Left ventricle myocardium inferior (tissue), 1 donor: ENCODE measurements at regions not wholly inside any gene's neighbourhood (a gene's known extent, or its start where the extent isn't known, plus 50 kb on each side); places are given as distances from the start of the nearest gene placed in this dataset.

Source experiments
- DNase-seq: peaks from one replicate; pipeline ENCODE4 v3.0.0-alpha.2; 2020
- H3K27ac ChIP-seq: fragments of 200-600 bp; replicated peaks from 2 replicates; pipeline ENCODE4 v1.8.0; 2021
- H3K27me3 ChIP-seq: fragments of 200-600 bp; 2 replicates; pipeline ENCODE4 v1.8.0; 2021; ENCODE audit warnings: low read depth
- H3K36me3 ChIP-seq: fragments of 200-600 bp; 2 replicates; pipeline ENCODE4 v1.8.0; 2021
- H3K4me1 ChIP-seq: fragments of 200-600 bp; 2 replicates; pipeline ENCODE4 v1.8.0; 2021
- H3K4me3 ChIP-seq: fragments of 200-600 bp; 2 replicates; pipeline ENCODE4 v1.8.0; 2021; ENCODE audit warnings: mild to moderate bottlenecking, moderate library complexity
- H3K9me3 ChIP-seq: fragments of 200-600 bp; replicated peaks from 2 replicates; pipeline ENCODE4 v1.8.0; 2021
- intact Hi-C: fragments of 100-400 bp; cut with micrococcal nuclease; formaldehyde crosslinking; loops from one replicate; pipeline ENCODE4 v1.11.0; 2022
- TF ChIP-seq, protein P1 (sequence below): fragments of 200-600 bp; IDR thresholded peaks from 2 replicates; pipeline ENCODE4 v1.8.0; 2021; ENCODE audit warnings: antibody characterized with exemption, mild to moderate bottlenecking, borderline replicate concordance
- donor health status: DM: no; HTN: yes; CAD: no; lungs with severe emphysema.

DNA sequence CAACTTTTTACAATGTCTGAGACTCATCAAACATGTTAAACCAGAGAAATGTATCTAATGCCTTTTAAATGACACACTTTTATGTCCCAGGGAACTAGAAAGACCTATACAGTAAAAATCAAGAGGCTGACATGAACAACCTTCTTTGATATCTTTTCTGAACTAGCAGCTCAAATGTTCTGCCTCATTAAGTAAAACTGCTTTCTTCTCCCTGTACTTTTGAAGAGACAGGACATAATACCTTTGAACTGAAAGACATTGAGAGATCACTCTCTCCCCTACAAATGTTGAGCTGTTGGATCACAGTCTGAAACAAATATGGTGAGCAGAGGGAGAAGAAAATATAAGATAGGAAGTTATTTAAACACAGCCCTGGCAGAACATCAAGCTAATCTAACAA is 123.0 kb downstream of the FAM181B start:
- H3K9me3 ChIP-seq = no peaks in the 10 kb centered on the region
- no peaks in the 10 kb centered on the region for H3K4me1 ChIP-seq
- no peak overlapping the region for H3K27ac ChIP-seq
- no peak for DNase-seq
- no peaks in the 10 kb centered on the region for H3K36me3 ChIP-seq
- intact Hi-C loops = no loop called here
- H3K27me3 ChIP-seq = no peaks in the 10 kb centered on the region
- TF ChIP-seq, protein P1, sequence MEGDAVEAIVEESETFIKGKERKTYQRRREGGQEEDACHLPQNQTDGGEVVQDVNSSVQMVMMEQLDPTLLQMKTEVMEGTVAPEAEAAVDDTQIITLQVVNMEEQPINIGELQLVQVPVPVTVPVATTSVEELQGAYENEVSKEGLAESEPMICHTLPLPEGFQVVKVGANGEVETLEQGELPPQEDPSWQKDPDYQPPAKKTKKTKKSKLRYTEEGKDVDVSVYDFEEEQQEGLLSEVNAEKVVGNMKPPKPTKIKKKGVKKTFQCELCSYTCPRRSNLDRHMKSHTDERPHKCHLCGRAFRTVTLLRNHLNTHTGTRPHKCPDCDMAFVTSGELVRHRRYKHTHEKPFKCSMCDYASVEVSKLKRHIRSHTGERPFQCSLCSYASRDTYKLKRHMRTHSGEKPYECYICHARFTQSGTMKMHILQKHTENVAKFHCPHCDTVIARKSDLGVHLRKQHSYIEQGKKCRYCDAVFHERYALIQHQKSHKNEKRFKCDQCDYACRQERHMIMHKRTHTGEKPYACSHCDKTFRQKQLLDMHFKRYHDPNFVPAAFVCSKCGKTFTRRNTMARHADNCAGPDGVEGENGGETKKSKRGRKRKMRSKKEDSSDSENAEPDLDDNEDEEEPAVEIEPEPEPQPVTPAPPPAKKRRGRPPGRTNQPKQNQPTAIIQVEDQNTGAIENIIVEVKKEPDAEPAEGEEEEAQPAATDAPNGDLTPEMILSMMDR = no peak
- no peak overlapping the region for H3K4me3 ChIP-seq

DNA sequence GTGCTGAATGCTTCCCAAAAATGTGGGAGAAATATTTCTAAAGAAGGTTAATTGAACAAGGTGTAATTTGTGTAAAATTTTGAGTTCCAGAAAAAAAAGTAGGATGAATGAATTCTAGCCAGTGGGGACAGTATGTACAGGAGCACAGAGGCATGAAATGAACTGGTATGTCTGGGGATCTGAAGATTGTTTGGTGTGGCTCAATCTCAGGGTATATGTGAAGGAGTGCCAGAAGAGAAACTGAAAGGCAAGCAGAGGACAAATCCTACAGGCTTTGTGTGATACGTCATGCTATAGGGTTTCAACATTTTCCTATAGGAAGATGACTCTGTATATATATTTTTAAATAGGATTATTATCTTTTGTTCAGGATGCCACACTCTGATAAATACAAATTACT is 126.9 kb downstream of the FAM181B start:
- Histone ChIP-seq H3K4me1 (no peaks in the 10 kb centered on the region), H3K4me3 (no peak overlapping the region), H3K36me3 (no peaks in the 10 kb centered on the region), H3K27ac (no peak overlapping the region), H3K27me3 (no peaks in the 10 kb centered on the region), H3K9me3 (no peaks in the 10 kb centered on the region)
- intact Hi-C loops = no loop called here
- no peak for DNase-seq
- TF ChIP-seq, protein P1 = no peak

- no peak for DNase-seq
- H3K9me3 ChIP-seq = no peaks in the 10 kb centered on the region
- no peaks in the 10 kb centered on the region for H3K4me1 ChIP-seq
- H3K27ac ChIP-seq = no peak overlapping the region
- H3K36me3 ChIP-seq = no peaks in the 10 kb centered on the region
- intact Hi-C loops = no loop called here
- TF ChIP-seq, protein P1 = no peak
- no peaks in the 10 kb centered on the region for H3K27me3 ChIP-seq
- H3K4me3 ChIP-seq = no peak overlapping the region
Measured at GRCh38 chr11:82601711-82602110, 132.0 kb downstream of the FAM181B start.

DNA sequence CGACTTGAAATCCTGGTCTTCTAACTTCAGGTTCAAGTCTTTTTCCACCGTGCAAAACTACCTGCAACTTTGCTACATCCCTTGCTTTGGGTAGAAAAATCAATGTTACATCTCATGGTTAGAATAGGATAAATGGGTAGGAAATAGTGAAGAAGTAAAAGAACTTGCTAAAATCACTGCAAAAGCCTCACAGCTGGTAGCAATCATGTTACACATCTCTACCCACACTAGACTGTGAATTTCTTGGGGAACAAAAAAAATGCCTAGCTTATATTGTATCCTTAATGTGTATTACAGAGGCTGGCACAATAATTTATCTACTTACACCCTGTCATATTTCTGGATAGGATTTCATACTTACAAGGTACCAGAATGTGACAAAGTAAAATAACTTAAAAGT is 133.8 kb downstream of the FAM181B start:
- TF ChIP-seq, protein P1 = no peak
- H3K27ac ChIP-seq = no peak overlapping the region
- intact Hi-C loops = no loop called here

DNA sequence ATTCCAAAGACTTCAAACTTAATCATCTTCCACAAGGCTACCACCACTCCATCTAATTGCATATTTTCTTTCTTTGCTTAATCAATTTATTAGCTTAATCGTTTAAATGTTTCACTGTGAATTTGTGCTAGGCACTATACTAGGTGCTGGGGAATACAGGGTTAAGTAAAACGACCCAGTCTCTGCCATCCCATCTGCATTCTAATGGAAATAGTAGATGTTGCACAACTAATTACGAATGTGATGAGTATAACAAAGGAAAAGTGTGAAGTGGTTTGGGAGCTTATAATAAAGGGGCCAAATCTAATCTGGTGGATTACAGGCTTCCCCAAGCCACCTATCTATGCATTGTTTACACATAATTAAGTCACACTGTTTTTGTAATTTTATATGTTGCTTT is 147.1 kb downstream of the FAM181B start:
- TF ChIP-seq, protein P1 = no peak
- intact Hi-C loops = no loop called here
- Histone ChIP-seq H3K4me3 (no peak overlapping the region), H3K36me3 (no peaks in the 10 kb centered on the region), H3K27ac (no peak overlapping the region), H3K4me1 (no peaks in the 10 kb centered on the region), H3K27me3 (no peaks in the 10 kb centered on the region), H3K9me3 (peaks cover 20% of the 10 kb centered on the region)
- no peak for DNase-seq

More for the DNA sequence above, 133.8 kb downstream of the FAM181B start:
- no peak for DNase-seq
- Histone ChIP-seq H3K9me3 (no peaks in the 10 kb centered on the region), H3K36me3 (no peaks in the 10 kb centered on the region), H3K4me3 (no peak overlapping the region), H3K27me3 (no peaks in the 10 kb centered on the region), H3K4me1 (no peaks in the 10 kb centered on the region)

DNA sequence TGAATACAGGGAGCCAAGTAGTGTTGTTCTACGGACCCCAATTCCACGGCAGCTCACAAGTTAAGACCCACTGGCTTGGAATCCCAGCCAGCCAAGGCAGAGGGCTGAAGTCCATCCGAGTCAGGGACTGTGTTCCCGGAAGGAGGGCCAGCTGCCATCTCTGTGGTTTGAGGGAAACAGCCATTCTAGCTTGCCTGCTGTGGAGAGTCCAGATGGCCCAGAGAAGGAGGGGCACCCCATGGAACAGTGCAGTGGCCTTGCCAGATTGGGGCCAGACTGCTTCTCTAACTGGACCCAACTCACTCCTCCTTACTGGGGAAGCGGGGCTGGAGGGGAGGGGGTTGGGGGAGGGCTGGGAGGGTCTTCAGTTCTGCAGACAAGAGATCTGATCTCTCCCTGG is 156.4 kb downstream of the FAM181B start:
- intact Hi-C loops = no loop called here
- Histone ChIP-seq H3K27ac (no peak overlapping the region), H3K4me1 (no peaks in the 10 kb centered on the region), H3K9me3 (peaks cover 4% of the 10 kb centered on the region), H3K36me3 (no peaks in the 10 kb centered on the region), H3K4me3 (no peak overlapping the region), H3K27me3 (peaks cover 6% of the 10 kb centered on the region)
- DNase-seq = no peak
- TF ChIP-seq, protein P1 = no peak
